HG03175 (cell line): ENCODE measurements at regions not wholly inside any gene's neighbourhood (a gene's known extent, or its start where the extent isn't known, plus 50 kb on each side); places are given as distances from the start of the nearest gene placed in this dataset.
A peak's percentile ranks its signal among the peaks of the same experiment; 100 is the strongest.
"Not testable (repeated sequence)": the region's sequence is repeated elsewhere in the genome, so short reads cannot be mapped to it uniquely, and the experiment has no call there.

Experiments used
- ATAC-seq: cut with Tn5 transposase; IDR thresholded peaks from one replicate; pipeline ENCODE4 v1.9.1; 2021; ENCODE audit warnings: mild to moderate bottlenecking, moderate library complexity; ENCODE audit not compliant: unreplicated experiment

DNA sequence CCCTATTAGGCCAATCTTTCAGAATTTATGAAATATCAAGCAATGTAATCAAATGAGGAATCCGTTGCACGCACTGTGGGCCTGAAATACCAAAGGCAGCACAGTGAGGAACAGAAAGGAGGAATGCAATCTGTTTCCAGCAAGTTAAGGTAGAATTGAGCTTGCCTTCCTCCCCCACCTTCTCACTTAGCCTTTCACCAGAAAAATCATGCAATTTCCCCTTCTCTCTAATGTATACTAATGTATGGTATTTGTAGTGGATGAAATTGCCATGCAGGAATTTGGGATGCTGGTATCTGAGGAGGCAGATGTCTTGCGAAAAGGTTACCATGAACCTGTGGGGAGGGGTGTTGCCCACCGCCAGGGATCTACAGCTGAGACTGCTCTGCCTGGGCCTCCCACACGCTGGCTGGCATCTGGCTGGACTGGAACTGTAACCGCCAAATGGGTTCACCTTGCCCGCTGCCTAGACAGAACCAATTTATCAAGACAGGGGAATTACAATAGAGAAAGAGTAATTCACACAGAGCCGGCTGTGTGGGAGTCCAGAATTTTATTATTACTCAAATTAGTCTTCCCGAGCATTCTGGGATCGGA, 222.4 kb upstream of the MYLIP start:
- ATAC-seq: no peak

DNA sequence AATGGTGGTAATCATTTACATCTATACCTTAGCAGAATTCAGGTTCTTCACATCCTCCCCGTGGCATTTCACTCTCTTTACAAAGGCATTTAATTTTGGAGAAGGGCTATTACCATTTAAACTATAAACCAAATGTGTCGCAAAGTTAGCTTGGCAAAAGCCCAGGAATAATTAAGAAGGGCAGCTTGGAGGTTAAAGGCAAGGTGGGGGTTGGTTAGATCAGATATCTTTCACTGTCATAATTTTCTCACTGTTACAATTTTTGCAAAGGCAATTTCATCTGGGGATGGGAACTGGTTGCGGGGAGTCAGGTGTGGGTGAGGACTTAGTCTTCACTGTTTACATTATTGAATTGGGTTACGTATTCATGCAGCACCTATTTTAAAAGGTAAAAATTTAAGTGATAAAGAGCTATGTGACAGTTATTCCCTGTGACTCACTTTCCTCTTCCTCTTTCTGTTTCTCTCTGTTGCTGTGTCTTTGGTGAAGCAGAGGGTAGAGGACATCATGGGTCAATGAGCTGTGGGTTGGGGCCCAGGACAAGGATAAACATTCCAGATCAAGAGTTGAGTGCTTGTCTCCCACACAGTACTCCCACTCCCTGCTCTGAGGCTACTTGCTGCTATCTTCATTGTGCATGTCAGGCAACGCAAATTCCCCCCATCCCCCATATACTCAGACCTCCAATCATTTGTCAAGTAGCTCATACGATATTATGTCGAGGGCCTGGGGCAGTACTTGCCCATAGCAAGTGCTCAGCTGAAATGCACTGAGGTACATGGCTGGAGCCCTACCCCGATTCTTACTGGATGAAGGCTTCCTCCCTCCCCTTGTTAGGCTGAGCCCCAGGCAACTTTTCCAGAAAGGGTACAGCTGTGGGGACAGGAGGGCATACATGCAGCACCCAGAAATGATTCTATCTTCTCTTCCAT, 223.1 kb upstream of the MYLIP start:
- no peak for ATAC-seq

DNA sequence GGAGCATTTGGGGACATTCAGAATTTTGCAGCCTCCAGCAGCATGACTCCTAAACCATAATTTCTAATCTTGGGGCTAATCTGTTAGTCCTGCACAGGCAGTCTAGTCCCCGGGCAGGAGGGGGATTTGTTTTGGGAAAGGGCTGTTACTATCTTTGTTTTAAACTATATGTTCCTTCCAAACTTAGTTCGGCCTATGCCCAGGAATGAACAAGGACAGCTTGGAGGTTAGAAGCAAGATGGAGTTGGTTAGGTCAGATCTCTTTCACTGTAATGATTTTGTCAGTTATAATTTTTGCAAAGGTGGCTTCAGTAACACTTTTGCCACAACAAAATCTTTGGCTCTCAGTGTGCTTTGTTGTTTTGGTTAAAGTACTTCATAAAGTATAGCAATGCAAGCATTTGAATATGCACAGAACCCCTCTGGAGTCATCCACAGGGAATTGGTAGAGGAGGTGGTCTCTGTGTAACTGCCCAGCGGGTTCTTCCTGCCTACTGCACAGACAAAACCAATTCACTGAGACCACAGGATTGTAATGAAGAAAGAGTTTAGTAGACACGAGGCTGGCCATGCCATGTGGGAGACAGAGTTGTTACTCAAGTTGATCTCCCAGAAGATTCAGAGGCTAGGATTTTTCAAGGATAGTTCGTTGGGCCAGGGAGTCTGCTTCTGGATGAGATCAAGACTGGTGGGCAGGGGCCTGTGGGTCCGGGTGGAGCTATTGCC, 224.1 kb upstream of the MYLIP start:
- ATAC-seq: no peak

GRCh38 chr6:15901141-15902115, 227.5 kb upstream of the MYLIP start:
- peak; percentile 95 for ATAC-seq

DNA sequence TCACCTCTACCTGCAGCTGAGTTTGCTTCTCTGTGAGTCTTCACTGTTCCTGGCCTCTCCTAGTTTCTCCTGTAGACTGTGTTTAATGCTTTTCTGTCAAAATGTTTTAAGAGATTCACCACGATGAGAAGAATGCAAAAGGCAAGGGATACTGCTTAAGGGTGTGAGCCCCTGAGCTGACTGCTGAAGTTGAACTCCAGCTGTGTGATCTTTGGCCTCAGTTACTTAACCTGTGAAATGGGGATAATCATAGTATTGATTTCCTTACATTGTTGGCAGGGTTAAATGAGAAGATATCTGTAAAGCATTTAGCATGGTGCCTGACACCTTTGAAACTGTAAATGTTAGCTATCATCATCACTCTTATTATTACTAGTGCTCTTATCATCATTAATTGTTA, 230.2 kb upstream of the MYLIP start:
- ATAC-seq: no peak

DNA sequence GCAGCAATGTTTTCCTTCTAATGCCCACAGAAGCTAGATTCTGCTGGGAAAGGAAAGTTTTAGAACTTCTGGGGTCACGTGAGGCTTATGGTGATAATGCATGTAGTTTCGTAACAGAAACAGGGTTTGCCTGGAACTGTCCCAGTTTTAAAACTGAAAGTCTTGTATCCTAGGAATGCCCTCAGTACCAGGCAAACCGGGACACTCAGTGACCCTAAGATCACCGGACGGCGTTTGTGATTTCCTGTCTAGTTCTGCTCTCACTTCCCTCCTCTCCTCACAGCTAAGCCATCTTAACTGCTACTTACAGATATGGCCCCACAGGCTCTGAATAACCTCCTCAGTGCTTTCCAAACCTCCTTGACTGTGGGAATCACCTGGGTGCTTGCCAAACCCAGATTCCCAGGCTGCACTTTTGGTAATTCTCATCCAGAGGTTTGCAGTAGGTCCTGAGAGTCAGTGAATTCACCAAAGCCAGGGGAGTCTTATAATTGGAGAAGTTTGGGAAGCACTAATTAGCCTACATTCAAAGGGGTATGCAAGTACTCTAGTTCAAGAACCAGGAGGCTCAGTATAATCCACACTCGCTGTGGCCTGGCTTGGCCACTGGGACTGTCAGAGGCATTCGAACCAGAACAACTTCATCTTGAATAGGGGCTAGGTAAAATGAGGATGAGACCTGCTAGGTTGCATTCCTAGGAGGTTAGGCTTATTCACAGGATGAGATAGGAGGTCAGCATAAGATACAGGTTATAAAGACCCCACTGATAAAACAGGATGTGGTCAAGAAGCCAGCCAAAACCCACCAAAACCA, 231.6 kb upstream of the MYLIP start:
- ATAC-seq: no peak

DNA sequence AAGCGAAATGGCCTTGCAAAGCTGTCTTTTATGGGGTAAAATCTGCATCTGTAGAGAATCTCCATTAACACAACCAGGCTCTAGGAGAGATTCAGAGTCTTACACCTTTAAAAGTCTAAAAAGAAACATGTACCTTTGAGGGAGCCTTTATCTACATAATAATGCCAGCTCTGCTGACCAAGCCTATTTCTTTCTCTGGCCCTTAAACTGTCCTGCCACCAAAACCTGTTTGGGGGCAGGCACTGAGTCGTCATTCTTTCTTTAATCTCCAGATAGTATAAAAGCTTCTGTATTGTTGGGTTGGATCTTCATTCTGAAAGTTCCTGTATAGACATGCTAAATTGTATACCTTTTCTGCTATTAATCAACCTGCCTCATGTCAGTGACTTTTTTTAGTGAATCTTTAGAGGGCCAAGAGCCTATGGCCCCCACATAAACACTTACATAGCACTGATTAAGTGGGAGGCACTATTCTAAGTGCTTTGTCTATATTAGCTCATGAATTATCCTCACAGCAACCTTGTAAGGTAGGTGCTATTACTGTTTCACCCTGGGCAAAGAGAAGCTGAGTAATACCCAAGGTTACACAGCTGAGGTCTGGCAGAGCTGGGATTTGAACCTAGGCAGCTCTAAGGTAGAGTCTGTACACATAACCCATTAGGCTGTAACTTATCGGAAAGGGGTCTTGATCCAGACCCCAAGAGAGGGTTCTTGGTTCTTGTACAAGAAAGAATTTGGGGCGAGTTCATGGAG, 232.3 kb upstream of the DTNBP1 start:
- no peak for ATAC-seq

GRCh38 chr6:15893556-15894253, 230.9 kb upstream of the DTNBP1 start:
- ATAC-seq: no peak

DNA sequence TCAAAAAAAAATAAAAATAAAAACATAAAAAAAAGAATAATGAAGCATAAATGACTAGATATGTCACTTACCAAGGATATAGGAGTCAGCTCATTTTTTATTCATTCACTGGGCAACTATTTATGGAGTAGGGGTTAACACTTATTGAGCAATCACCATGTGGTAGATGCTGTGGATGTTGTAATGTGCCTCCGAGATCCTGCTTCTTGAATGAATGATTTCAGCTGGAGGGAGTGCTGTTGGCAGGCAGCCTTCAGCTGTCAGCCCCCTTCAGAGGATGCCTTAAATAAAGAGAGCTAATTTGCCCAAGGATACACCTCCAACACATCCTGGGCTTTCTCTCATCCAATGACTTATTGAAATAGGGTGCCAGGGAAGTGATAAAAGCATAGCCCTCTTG, 229.5 kb upstream of the DTNBP1 start:
- ATAC-seq: no peak

DNA sequence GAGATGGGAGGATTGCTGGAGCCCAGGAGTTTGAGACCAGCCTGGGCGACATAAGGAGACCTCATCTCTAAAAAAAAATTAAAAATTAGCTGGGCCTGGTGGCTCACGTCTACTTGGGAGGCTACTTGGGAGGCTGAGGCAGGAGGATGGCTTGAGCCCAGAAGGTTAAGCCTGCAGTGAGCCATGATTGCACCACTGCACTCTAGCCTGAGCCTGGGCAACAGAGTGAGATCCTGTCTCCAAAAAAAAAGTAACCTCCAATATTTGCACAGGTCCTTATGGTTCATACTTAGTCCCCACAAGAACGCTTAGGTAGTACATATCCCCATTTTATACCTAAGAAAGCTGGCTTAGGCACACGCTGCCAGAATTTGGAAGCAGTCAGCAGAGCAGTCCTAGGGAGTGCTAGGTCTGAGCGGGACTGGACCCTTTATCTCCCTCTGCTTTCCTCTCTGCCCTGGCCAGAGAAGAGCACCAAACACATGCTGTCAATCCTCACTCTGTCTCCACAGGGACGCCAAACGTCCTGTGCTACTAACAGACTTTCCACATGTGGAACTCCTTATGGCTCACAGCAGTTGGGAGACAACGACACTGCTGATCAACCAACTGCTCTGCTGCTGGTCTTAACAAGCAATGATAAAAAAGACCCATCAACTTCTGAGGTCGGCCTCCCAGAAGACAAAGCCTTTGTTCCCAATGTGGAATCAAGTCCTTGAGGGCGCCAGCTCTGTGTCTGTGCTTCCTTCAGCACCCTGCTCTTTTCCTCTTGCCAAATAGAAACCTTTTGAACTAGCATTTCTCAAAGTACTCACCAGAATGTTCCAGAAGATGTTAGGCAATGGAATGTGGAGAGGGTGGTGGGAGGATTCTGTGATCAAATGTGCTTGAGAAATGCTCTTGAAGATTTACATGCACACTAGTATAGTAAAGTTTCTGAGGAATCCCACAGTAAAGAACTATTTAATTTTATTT, 226.3 kb upstream of the DTNBP1 start:
- ATAC-seq: no peak

GRCh38 chr6:15887491-15888461, 224.9 kb upstream of the DTNBP1 start:
- no peak for ATAC-seq

DNA sequence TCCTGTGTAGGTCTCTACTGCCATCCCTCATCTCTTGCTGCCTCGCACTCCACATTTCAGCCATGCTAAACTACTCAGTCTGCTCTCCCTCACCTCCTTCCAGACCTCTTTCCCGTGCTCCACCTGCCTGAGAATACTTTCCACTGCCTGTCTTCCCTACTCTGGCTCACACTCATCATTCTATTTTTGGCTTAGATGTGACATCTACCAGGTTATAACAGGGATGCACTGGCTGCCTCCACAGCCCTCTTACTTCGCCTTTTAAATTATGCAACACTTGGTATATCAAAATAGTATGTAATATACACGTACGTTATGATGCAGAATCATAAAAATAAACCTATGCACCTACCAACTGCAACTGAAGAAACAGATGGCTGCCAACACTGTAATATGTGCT, 222.8 kb upstream of the DTNBP1 start:
- no peak for ATAC-seq

GRCh38 chr6:15883593-15883992, 220.8 kb upstream of the DTNBP1 start:
- ATAC-seq: not testable (repeated sequence)

DNA sequence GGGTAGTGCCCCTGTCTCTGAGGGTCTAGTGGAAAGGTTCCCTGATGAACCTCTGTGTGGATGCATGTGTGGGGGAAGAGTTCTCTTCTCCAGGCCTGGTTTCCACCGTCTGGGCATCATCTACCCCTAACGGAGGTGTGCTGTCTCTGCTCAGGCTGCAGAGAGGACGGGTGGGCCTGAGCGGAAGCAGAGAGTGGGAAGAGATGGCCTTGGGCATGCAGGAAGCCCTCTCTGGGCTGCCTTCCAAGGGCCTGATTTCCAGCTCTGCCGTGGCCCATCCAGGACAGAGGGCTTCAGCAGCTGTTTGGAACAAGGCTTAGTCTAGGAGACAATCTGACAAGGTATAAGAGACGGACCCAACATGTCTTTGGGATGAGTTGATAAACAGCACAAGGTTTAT, 220.1 kb upstream of the DTNBP1 start:
- no peak for ATAC-seq

DNA sequence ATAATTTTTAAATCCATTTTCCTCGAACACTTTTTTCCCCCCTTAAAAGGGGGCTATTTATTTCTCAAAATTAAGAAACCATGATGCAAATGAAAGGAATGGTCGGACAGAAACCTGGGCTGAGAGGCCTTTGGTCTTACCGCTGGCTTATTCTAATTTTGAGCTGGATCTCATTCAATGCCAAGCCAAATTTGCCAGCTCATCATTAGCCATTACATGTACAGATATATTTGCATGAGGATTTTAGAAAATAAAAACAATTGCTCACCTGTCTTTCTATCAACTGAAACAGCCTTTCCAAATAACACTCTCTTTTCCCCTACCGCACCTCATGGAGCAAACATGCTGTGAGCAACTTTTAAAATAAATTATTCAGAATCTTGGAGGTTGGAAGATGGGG, 219.5 kb upstream of the DTNBP1 start:
- ATAC-seq: no peak

DNA sequence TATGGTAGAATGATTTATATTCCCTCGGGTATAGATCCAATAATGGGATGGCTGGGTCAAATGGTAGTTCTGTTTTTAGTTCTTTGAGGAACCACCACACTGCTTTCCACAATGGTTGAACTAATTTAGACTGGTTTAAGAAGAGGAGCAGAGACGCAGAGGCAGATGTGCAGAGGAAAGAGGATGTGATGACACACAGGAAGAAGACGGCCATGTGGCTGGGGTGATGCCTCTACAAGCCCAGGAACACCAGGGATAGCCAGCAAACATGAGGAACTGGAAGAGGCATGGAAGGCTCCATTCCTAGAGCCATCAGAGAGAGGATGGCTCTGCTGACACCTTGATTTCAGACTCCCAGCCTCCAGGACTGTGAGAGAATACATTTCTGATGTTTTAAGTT, 218.3 kb upstream of the DTNBP1 start:
- ATAC-seq: no peak
